HG03196 (cell line): ENCODE measurements at regions not wholly inside any gene's neighbourhood (a gene's known extent, or its start where the extent isn't known, plus 50 kb on each side); places are given as distances from the start of the nearest gene placed in this dataset.

Source experiments
- ATAC-seq: cut with Tn5 transposase; IDR thresholded peaks from one replicate; pipeline ENCODE4 v1.9.1; 2021; ENCODE audit not compliant: unreplicated experiment

DNA sequence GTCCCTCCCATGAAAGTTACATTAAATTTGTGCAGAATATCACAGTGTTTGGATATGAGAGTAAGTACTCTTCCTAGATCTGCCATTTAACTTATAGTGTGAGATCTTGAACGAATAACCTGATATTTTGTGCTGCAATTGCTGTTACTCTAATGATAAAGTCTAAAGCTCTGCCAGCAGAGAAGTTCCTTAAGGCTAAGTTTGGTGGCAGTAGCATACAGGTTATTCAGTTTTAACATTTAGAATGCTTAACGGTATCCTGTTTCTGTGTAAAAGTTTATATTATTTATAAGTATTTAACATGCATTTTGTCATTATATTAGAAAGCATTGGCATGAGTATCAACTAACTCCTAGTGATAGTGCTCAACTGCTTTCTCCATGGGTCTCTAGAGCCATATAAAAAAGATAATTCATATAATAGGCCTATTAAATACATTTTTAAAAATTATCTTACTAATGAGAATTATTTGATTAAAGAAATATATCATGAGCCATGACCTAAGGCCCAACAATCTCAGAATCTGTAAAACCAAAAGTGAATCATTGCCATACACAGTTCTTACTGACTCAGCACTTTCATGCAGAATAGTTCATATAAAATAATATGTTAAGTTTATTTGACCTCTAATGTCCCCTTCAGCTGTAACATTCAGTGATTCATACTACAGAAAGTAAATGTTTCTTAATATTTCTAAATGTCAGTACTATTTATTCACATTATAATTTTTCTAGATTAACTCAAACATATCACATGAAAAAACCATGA is 1058.6 kb downstream of the TRHDE start:
- no peak for ATAC-seq

DNA sequence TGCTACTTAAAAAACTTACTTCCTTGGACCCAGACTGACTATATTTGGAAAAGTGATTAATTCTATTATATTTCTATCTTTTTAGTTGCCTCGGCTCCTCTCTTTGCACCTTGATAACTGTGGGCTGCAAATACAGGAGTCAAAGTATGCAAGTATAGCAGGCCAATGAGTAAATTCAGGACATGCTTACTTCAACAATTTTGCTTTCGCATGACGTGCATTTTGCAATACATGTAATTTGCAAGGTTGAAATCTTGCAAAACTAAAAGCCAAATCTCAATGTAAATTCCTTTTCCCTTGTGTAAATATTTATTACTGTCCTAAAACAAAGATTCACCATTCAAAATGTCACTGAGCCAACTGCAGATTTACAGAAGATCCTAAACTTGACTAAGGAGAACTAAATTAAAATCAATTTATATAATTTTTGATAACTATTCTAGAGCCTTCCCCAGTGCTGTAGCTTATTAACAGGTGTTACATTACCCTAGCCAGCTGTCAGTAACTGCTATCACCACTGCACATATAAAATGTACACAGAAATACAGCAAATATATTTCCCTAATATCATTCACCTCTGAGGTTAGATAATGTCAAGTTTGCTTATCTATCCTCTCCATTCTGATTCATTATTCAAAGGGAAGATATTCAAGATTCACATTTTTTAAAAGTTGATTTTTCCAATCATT is 1069.5 kb downstream of the TRHDE start:
- ATAC-seq: no peak

DNA sequence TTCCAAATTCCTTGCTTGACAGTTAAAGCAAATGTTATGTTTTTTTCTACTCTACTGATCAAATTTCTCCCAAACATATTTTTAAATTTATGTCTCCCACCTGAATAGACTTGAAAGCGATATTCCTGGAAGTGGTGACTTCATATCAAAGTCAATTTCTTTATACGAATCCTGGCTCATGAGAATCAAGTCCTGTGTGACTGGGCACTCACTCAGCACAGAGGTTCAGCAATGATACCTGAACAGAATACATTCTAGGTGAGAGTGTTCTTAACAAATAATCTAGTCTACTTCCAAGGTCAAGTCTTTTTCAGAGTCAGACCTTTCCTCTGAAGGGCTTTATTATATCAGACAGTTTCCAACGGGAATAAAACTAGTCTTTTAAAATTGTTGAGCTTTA is 1070.6 kb downstream of the TRHDE start:
- ATAC-seq: no peak

GRCh38 chr12:73352826-73353225 is 1080.7 kb downstream of the TRHDE start:
- no peak for ATAC-seq

- no peak for ATAC-seq
Observed at GRCh38 chr12:73361156-73361863, 1089.1 kb downstream of the TRHDE start.

DNA sequence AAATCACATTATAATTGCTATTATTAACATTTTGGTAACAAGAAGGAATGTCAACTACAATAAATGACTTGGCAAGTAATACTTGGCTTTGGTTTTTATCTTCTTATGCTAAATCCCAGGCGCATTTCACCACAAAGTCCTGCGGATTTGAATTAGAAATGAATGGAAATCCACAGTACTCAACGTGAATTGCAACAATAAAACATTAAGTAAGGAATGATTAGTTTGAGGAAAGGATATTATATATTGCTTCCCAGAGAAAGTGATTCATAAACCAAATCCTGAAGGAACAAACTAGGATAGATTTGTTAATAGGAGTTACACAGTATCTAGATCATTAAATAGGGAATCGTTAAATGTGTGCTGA is 1089.7 kb downstream of the TRHDE start:
- no peak for ATAC-seq

- ATAC-seq: no peak
Observed at GRCh38 chr12:73362666-73363065, 1090.5 kb downstream of the TRHDE start.

GRCh38 chr12:73372856-73373255 is 1100.7 kb downstream of the TRHDE start:
- ATAC-seq: no peak

GRCh38 chr12:73374360-73374759 is 1102.2 kb downstream of the TRHDE start:
- ATAC-seq: no peak

- ATAC-seq: no peak
Observed at GRCh38 chr12:73383584-73384222, 1111.5 kb downstream of the TRHDE start.

DNA sequence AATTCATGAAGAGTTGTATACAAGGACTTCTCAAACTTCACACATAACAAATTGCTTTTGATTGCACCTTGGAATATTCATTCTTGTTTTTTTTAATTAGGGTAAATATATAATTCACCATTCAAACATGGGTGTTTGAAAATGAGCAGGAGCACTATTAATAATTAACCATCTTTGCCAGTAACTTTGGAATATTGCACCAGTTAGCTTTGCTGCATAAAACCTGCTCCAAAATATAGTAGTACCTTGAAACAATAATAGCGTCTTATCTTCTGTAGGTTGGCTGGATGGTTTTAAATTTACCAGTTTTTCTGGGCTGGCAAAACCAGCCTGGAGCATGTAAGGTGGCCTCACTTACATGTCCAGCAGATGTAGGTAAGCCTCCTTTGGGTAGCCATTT is 1112.4 kb downstream of the TRHDE start:
- ATAC-seq: no peak

GRCh38 chr12:73390261-73390660 is 1118.1 kb downstream of the TRHDE start:
- no peak for ATAC-seq

DNA sequence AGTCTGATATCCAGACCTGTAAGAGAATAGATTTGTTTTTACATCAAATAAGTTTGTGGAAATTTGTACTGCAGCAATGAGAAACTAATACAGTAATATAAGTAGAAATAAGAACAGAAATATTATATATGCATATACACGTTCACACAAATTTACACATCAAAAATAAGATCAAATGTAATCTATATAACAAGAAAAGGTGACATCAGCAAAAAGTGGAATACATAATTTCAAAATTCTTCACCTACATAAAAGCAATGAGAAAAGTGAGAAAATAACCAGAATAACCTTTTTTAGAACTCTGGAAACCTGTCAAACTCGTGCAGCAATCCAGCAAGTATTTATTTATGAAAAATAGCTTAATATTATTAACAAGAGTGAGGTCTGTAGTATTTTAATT is 1124.6 kb upstream of the ATXN7L3B start:
- no peak for ATAC-seq

GRCh38 chr12:73413974-73414373 is 1123.7 kb upstream of the ATXN7L3B start:
- ATAC-seq: no peak

DNA sequence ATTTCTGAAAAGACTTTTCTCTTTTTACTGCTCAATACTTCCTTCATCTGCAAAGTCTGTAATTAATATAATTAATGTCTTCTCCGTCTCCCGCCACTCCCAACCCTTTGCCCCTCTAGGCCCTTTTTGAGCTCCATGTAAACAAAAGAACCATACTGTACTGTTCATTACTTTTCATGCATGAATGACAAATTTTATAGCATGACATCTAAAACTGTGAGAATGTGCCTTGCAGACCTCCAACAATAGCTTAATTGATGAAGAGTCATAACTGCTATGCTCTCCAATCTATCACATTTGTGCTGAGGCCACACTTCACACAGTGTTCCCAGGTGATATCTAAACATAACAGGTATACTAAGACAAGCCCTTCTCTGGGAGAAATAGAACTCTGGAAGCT is 1122.7 kb upstream of the ATXN7L3B start:
- ATAC-seq: no peak

GRCh38 chr12:73418541-73418940 is 1119.1 kb upstream of the ATXN7L3B start:
- no peak for ATAC-seq

DNA sequence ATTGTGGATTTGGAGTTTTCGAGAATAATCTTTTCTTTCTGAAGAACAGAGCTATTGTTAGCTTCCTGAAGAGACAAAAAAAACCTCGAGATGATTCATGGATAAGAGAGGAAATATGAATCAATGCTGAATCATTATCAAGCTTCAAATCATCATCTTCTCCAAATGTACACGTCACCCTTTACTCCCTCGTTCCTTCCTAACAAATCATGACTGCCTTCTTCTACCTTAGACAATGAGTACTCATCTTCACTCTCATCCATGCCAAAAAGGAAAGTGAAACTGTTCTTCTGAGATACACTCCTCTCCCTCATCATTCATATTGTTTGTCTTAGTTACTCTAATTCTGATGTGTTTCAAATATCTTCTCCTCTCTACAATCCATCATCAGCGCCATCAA is 1115.8 kb upstream of the ATXN7L3B start:
- ATAC-seq: no peak

DNA sequence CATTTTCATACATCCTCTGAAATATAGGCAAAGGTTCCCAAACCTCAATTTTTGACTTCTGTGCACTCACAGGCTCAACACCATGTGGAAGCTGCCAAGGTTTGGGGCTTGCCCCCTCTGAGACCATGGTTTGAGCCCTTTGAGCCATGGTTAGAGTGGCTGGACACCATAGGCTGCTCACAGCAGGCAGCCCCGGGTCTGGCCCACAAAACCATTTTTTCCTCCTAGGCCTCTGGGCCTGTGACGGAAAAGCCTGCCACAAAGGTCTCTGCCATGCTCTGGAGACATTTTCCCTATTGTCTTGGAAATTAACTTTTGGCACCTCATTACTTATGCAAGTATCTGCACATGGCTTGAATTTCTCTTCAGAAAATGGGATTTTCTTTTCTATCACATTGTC is 1113.2 kb upstream of the ATXN7L3B start:
- no peak for ATAC-seq

GRCh38 chr12:73445658-73446324 is 1091.8 kb upstream of the ATXN7L3B start:
- peak; percentile 96 for ATAC-seq

DNA sequence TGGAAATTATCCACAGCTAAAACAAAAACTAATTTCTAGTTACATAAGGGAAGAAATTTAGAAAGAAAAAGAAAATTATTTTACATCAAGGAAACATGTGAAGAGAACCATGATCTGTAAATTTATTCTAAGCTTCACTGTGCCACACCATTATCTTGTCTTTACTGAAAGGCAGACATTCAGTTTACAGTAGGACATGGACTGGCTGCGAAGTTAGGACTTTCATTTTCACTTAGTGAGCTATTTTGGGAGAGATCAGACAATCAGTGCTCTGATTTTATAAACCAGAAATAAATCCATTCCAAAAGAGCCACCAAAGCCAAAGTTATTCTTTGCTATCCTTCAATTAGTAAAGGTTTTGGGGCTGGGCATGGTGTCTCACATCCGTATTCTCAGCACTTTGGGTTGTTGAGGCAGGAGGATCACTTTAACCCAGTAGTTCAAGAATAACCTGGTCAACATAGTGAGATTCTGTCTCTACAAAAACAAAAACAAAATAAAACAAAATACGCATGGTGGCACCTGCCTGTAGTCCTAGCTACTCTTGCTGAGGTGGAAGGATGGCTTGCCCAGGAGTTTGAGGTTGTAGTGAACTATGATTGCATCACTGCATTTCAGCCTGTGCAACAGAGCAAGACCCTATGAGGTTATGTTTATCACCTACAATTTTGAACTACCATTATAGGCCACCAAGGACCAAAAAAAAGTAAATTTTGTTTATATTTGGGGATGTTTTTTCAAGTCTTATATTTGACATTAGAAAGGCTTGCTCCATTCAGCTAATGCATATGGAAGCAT is 1084.8 kb upstream of the ATXN7L3B start:
- peak; percentile 62 for ATAC-seq
